C4-2B (cell line): ENCODE measurements at regions not wholly inside any gene's neighbourhood (a gene's known extent, or its start where the extent isn't known, plus 50 kb on each side); places are given as distances from the start of the nearest gene placed in this dataset.

ENCODE experiments used
- CTCF ChIP-seq: fragments of 450-650 bp; conservative IDR thresholded peaks from 2 replicates; pipeline ENCODE4 v1.5.1; 2017; ENCODE audit warnings: mild to moderate bottlenecking
- ZFX ChIP-seq: fragments of 450-650 bp; IDR thresholded peaks from 2 replicates; pipeline ENCODE4 v1.6.1; 2017

GRCh38 chr2:16824472-16824871 lies 158.8 kb upstream of the CYRIA start:
- TF ChIP-seq CTCF (no peak), ZFX (no peak)
